ENCODE measurements at regions not wholly inside any gene's neighbourhood (a gene's known extent, or its start where the extent isn't known, plus 50 kb on each side); places are given as distances from the start of the nearest gene placed in this dataset.

GRCh38 chr19:28939236-28939635, 273.7 kb downstream of the UQCRFS1 start:
- TF ChIP-seq CTCF (IDR thresholded peaks at IDR 0.05), result no peak
- intact Hi-C loops (cut with DNase I), result no loop called here
- ATAC-seq, result no peak

GRCh38 chr19:28936001-28936400, 276.9 kb downstream of the UQCRFS1 start:
- Histone ChIP-seq H3K4me3 (no peak overlapping the region), H3K36me3 (no peaks in the 10 kb centered on the region), H3K4me1 (peaks cover 0 to 5% (median 0%) of the 10 kb centered on the region in 9 donors), H3K27ac (no peak overlapping the region), H3K27me3 (no peaks in the 10 kb centered on the region), H3K9me3 (no peaks in the 10 kb centered on the region)
- no peak for TF ChIP-seq CTCF (IDR thresholded peaks at IDR 0.05)
- intact Hi-C loops (cut with DNase I), result no loop called here
- ATAC-seq (no peak), DNase-seq (no peak)
- WGBS, 2 donors, result 93 to 96% methylated on average over 1 of the region's 1 CpG

More at GRCh38 chr19:28939236-28939635, 273.7 kb downstream of the UQCRFS1 start:
- Histone ChIP-seq H3K4me1 (peaks cover 0 to 12% (median 0%) of the 10 kb centered on the region in 9 donors), H3K4me3 (no peak overlapping the region), H3K27me3 (peaks cover 0 to 4% (median 0%) of the 10 kb centered on the region in 7 donors), H3K27ac (no peak overlapping the region), H3K36me3 (no peaks in the 10 kb centered on the region), H3K9me3 (no peaks in the 10 kb centered on the region)
- no peak for DNase-seq

- no peak for ATAC-seq
- Histone ChIP-seq H3K27me3 (no peaks in the 10 kb centered on the region), H3K4me1 (no peaks in the 10 kb centered on the region), H3K4me3 (no peak overlapping the region), H3K9me3 (no peaks in the 10 kb centered on the region), H3K27ac (no peak overlapping the region), H3K36me3 (no peaks in the 10 kb centered on the region)
- DNase-seq, result no peak
- TF ChIP-seq CTCF (IDR thresholded peaks at IDR 0.05), result no peak
- intact Hi-C loops (cut with DNase I), result no loop called here
Observed at GRCh38 chr19:28934631-28935030, 278.3 kb downstream of the UQCRFS1 start.

GRCh38 chr19:28933039-28933438, 279.9 kb downstream of the UQCRFS1 start:
- H3K27ac ChIP-seq, result no peak overlapping the region
- H3K9me3 ChIP-seq, result no peaks in the 10 kb centered on the region
- no peaks in the 10 kb centered on the region for H3K36me3 ChIP-seq
- H3K27me3 ChIP-seq, result no peaks in the 10 kb centered on the region
- 79 to 85% methylated on average over 4 of the region's 4 CpGs for WGBS, 2 donors
- no peak overlapping the region for H3K4me3 ChIP-seq
- TF ChIP-seq CTCF (IDR thresholded peaks at IDR 0.05), result no peak
- ATAC-seq (no peak), DNase-seq (no peak)
- intact Hi-C loops (cut with DNase I), result no loop called here
- no peaks in the 10 kb centered on the region for H3K4me1 ChIP-seq

GRCh38 chr19:28932446-28932845, 280.5 kb downstream of the UQCRFS1 start:
- ATAC-seq (no peak), DNase-seq (no peak)
- Histone ChIP-seq H3K4me1 (no peaks in the 10 kb centered on the region), H3K27me3 (no peaks in the 10 kb centered on the region), H3K27ac (no peak overlapping the region), H3K9me3 (no peaks in the 10 kb centered on the region), H3K4me3 (no peak overlapping the region), H3K36me3 (no peaks in the 10 kb centered on the region)
- intact Hi-C loops (cut with DNase I), result no loop called here
- no peak for TF ChIP-seq CTCF (IDR thresholded peaks at IDR 0.05)
- WGBS, 2 donors, result 63 to 76% methylated on average over 3 of the region's 3 CpGs

Measured in heart right ventricle (tissue), 16 donors.